ENCODE measurements at regions not wholly inside any gene's neighbourhood (a gene's known extent, or its start where the extent isn't known, plus 50 kb on each side); places are given as distances from the start of the nearest gene placed in this dataset.

- H3K36me3 ChIP-seq (ENCODE audit: control insufficient read depth in 4 of 4, insufficient read depth in 3 of 4, low read depth in 1 of 4, low read length in 3 of 4) = no peaks in the 10 kb centered on the region
- no peaks in the 10 kb centered on the region for H3K9me3 ChIP-seq (ENCODE audit: control insufficient read depth in 4 of 4, low read length in 3 of 4)
- H3K4me1 ChIP-seq (ENCODE audit: control insufficient read depth in 4 of 4, insufficient read depth in 4 of 4, low read length in 3 of 4) = no peaks in the 10 kb centered on the region
- no peak for DNase-seq (ENCODE audit: low spot score)
- TF ChIP-seq CTCF (IDR thresholded peaks at IDR 0.05; ENCODE audit: low read depth, low read length, missing input control) (no peak), HNF4G (IDR thresholded peaks at IDR 0.05) (no peak), YY1 (IDR thresholded peaks at IDR 0.05) (no peak), ZBTB33 (IDR thresholded peaks at IDR 0.05) (no peak), EGR1 (IDR thresholded peaks at IDR 0.05; ENCODE audit: low read depth in 2 of 2) (no peak), FOXA2 (IDR thresholded peaks at IDR 0.05) (no peak), RAD21 (IDR thresholded peaks at IDR 0.05) (no peak), RXRA (IDR thresholded peaks at IDR 0.05) (no peak), SP1 (IDR thresholded peaks at IDR 0.05) (no peak), NR2F2 (IDR thresholded peaks at IDR 0.05) (no peak), GABPA (IDR thresholded peaks at IDR 0.05 in 1 of 2, conservative IDR thresholded peaks at IDR 0.05 in 1 of 2) (no peak), TAF1 (conservative IDR thresholded peaks at IDR 0.05) (no peak), ATF3 (IDR thresholded peaks at IDR 0.05) (no peak), JUND (IDR thresholded peaks at IDR 0.05) (no peak)
- no peak overlapping the region for H3K9ac ChIP-seq (ENCODE audit: low read depth in 1 of 2, low read length in 2 of 2)
- no peak overlapping the region for H3K27ac ChIP-seq (ENCODE audit: low read depth in 1 of 2, low read length in 2 of 2)
- H3K27me3 ChIP-seq (ENCODE audit: control insufficient read depth in 4 of 4, insufficient read depth in 4 of 4, low read length in 3 of 4) = no peaks in the 10 kb centered on the region
- H3K4me3 ChIP-seq (ENCODE audit: low read depth in 1 of 3, low read length in 3 of 3) = no peak overlapping the region
- whole genome bisulfite sequencing = 23% methylated on average over 1 of the region's 1 CpG
Observed at GRCh38 chr13:64470751-64471150, 2759.4 kb downstream of the PCDH9 start.

- no peaks in the 10 kb centered on the region for H3K4me1 ChIP-seq (ENCODE audit: control insufficient read depth in 4 of 4, insufficient read depth in 4 of 4, low read length in 3 of 4)
- H3K27ac ChIP-seq (ENCODE audit: low read depth in 1 of 2, low read length in 2 of 2) = no peak overlapping the region
- H3K9ac ChIP-seq (ENCODE audit: low read depth in 1 of 2, low read length in 2 of 2) = no peak overlapping the region
- H3K36me3 ChIP-seq (ENCODE audit: control insufficient read depth in 4 of 4, insufficient read depth in 3 of 4, low read depth in 1 of 4, low read length in 3 of 4) = no peaks in the 10 kb centered on the region
- no peak for DNase-seq (ENCODE audit: low spot score)
- TF ChIP-seq TAF1 (conservative IDR thresholded peaks at IDR 0.05) (no peak), RXRA (IDR thresholded peaks at IDR 0.05) (no peak), YY1 (IDR thresholded peaks at IDR 0.05) (no peak), GABPA (IDR thresholded peaks at IDR 0.05 in 1 of 2, conservative IDR thresholded peaks at IDR 0.05 in 1 of 2) (no peak), CTCF (IDR thresholded peaks at IDR 0.05; ENCODE audit: low read depth, low read length, missing input control) (no peak), ATF3 (IDR thresholded peaks at IDR 0.05) (no peak), JUND (IDR thresholded peaks at IDR 0.05) (no peak), REST (IDR thresholded peaks at IDR 0.05) (no peak), EGR1 (IDR thresholded peaks at IDR 0.05; ENCODE audit: low read depth in 2 of 2) (no peak), MAX (IDR thresholded peaks at IDR 0.05) (no peak), HNF4A (conservative IDR thresholded peaks at IDR 0.05) (no peak)
- H3K9me3 ChIP-seq (ENCODE audit: control insufficient read depth in 4 of 4, low read length in 3 of 4) = no peaks in the 10 kb centered on the region
- no peaks in the 10 kb centered on the region for H3K27me3 ChIP-seq (ENCODE audit: control insufficient read depth in 4 of 4, insufficient read depth in 4 of 4, low read length in 3 of 4)
- no peak overlapping the region for H3K4me3 ChIP-seq (ENCODE audit: low read depth in 1 of 3, low read length in 3 of 3)
- 87% methylated on average over 3 of the region's 3 CpGs for WGBS
Observed at GRCh38 chr13:64459778-64460177, 2770.4 kb downstream of the PCDH9 start.

Data from liver (tissue), 8 donors.